NCI-H524 (cell line): ENCODE measurements at regions not wholly inside any gene's neighbourhood (a gene's known extent, or its start where the extent isn't known, plus 50 kb on each side); places are given as distances from the start of the nearest gene placed in this dataset.

Experiments used
- DNase-seq, 2 experiments: peaks; one replicate each; lab custom pipeline; 2025; lab: John Stamatoyannopoulos, UW

DNA sequence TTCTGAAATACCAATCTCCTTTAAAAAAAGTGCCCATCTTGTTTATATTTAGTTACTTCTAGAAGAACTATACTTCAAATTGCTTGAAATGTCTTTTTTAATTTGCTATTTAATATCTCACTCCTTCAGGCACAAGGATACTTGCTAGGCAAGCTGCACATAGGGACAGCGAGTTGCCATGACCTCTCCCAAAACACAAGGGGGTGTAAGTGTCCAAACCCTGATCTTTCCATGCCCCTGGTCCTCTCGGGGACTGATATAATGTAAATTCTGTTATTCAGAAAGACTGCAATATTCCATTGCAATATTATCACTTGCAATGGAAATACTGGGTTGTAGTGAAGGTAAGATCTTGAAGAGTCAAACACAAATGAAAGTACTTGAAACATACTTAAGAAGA lies 480.4 kb downstream of the CETN3 start:
- no peak for DNase-seq

DNA sequence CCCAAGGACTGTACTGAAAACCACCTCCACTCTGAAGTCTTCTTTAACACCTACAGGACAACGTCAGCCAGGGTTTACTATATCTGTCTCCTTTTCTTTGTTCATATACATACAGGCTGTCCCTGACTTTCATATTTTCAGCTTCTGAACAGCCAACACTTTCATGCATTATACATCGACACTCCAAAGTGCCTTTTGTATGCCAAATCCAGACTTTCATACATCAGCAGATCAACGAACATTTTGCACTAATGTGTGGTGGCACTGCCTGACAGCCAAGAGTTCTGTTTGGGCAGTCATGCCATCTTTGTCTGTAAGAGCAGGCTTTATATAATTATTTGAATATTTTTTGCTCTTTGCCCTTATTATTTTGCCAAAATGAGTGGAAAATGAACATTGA lies 487.4 kb downstream of the CETN3 start:
- DNase-seq = no peak

DNA sequence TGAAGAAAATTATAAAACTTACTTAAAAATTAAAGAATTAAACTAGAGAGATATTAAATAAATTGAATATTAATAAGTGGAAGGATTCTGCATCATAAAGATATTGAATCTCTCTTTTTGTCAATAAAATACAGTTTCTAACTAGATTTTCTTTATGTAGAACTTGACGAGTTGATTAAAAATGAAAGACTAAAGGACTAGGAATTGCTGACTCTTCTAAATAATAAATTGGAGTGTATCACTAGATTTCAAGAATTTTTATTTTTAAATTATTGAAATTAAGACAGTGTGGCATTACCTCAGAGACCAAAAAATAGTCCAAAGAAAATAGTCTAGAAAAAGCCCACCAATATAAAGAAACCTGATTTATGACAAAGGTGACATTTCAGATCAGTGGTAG lies 492.4 kb downstream of the CETN3 start:
- no peak for DNase-seq

DNA sequence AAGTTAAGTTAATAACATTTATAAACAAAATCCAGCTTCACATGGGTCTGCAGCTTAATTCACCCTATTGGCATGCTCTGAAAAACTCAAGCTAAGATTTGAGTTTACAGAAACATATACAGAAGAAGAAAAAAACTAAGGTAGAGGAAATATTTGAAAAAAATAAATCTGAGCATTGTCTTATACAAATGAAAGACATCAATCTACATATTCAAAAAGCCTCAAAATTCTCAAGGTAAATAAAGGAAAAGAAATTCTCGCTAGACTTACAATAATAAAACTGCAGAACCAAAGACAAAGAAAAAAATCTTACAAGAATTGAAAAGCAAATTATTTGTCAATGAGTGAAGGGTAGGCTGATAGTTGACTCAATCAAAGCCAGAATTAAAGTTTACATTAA lies 493.4 kb downstream of the CETN3 start:
- DNase-seq = no peak

DNA sequence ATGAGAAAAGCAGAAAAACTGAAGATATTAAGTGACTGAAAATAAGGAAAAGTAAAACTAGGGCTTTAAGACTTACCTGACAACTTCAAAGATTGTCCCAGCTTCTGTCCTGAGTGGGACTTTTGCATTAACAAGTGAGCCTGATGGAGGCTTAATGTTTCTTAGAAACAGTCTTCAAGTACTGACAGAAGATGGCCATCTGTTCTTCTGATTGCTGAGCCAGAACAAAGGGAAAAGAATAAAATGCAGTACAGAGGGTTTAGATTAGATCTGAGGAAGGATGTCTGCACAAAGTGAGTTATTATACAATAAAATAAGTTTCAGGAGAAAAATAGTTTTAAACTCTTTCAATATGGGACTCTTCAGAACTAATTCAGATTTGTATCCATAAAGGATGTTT lies 500.7 kb downstream of the CETN3 start:
- DNase-seq = peak; percentile 28 to 79

DNA sequence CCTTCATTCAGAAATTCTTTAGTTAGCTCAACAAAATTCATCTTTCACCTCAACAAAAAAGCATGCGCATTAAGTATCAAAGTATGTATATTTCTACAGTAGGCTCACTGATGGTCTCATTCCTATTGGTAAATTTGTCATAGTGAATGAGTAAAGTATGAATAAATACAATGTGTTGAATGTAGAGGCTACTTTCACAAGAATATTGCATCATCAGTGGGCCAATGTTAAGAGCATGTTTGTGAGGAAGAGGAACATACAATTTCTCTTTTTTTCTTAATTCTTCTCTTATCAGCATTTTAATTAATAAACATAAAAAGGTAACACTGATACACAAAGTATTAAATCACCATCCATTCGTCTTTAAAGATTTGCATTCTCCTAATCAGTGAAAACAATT lies 505.1 kb downstream of the CETN3 start:
- DNase-seq = no peak

DNA sequence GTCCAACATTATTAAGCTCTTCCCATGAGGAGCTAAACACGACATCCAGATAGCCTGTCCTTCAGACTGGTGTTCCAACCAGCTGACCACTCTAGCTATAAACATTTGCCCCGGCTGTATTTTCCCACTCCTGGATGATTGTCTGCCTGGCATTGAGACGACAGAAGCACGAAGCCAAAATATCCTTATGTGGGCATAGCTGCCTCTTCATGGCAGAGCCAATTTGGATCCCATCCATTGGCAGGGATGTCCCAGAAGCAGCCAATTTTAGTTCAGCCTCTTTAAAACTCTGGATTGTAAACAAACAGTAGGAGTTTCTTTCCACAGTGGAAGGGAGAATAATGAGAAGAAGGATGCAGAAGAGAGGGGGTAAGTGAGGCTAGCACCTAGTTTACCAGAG lies 507.6 kb downstream of the CETN3 start:
- DNase-seq = no peak

DNA sequence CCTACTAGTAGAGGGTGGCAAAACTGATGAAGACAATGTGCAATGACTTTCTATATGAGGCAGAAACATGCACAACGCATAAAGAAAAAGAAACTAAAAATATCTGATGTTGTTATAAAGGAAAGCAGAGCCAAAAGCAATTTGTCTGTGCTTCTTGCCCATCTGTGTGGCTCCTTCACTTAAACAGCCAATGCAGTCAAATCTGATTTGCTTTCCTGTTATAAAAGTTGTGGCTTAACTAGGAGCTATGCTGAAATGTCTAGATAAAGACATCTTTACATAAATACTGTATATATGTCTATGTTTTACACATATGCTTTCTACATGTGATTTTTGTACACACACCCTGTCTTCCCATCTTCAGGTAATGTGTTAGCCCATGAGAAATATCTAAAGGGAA lies 508.2 kb downstream of the CETN3 start:
- DNase-seq = no peak

DNA sequence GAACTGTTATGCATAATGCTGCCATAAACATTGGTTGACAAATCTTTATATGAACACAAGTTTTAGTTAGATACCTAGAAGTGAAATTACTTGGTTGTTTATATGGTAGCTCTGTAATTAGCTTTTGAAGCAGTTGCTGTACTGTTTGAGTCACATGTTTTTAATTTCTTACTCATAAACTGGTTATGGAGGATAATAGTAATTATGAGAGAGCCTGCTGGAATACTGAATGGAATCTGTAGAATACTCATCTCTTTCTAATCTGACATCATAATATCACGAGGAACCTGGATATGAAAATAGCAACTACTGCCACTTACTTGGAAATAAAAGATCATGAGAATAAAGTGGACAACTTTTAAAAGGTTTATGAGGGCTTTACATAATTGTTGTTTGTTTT lies 509.2 kb downstream of the CETN3 start:
- no peak for DNase-seq

DNA sequence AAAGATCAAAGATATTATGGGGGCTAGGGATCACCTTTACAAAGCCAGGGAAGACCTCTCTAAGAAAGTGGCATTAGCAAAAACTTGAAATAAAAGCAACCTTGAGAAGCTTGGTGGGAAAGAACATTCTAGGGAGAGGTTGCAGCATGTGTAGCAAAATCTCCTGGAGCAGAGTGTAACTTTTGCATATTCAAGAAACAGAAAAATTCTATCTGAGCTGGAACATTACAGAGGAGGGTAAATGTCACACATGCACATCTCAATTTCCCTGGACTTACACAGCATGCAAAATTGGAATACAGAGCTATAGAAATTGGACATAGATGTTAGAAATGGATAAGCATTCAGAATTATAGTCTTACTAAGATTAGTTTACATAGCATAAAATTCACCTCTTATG lies 510.0 kb downstream of the CETN3 start:
- DNase-seq = no peak

DNA sequence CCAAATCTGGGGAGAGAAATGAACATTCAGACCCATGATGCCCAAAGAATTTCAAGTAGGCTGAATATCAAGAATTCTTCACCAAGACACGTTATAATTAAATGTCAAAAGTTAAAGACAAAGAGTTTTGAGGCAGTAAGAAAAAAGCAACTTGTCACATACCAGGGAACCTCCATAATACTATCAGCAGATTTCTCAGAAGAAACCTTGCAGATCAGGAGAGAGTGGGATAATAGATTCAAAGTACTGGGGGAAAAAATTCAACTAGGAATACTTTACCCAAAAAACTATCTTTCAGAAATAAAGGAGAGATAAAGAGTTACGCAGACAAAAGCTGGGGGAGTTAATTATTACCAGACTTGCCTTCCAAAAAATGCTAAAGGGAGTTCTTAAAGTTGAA lies 516.0 kb downstream of the CETN3 start:
- DNase-seq = no peak

DNA sequence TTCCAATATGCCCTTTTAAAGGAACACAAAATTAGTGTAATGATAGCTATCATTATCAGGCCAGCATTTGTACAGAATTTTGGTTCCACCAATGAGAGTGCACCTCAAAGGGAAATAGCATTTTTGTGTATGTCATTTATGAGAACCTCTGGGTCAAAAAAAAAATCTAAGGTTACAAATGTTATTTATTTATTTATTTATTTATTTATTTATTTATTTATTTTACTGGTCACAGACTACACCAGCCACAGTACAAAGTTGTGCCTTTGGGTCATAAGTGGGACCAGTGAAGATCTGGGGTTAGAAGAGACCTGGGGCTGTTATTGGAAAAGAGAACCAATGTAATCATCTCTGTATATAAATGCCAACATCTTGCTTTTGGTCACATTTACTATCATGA lies 523.9 kb downstream of the CETN3 start:
- no peak for DNase-seq

DNA sequence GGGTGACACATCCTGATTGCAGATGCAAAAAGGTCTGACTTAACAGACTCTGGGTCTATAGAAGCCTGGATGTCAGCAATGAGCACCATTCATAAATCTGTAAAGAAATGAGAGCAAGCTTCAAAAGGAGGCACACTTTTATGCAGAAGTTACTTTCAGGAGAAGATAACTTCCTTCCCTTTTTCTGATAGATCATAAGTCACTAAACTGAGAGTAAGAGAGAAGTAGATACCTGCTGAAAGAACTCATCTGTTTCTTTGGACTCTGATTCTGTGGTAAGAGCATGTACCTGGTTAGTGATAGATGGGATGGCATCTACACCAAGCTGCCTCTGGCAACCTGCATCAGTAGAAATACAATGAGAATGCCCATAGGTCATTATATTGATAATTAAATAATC lies 525.6 kb downstream of the CETN3 start:
- DNase-seq = no peak

DNA sequence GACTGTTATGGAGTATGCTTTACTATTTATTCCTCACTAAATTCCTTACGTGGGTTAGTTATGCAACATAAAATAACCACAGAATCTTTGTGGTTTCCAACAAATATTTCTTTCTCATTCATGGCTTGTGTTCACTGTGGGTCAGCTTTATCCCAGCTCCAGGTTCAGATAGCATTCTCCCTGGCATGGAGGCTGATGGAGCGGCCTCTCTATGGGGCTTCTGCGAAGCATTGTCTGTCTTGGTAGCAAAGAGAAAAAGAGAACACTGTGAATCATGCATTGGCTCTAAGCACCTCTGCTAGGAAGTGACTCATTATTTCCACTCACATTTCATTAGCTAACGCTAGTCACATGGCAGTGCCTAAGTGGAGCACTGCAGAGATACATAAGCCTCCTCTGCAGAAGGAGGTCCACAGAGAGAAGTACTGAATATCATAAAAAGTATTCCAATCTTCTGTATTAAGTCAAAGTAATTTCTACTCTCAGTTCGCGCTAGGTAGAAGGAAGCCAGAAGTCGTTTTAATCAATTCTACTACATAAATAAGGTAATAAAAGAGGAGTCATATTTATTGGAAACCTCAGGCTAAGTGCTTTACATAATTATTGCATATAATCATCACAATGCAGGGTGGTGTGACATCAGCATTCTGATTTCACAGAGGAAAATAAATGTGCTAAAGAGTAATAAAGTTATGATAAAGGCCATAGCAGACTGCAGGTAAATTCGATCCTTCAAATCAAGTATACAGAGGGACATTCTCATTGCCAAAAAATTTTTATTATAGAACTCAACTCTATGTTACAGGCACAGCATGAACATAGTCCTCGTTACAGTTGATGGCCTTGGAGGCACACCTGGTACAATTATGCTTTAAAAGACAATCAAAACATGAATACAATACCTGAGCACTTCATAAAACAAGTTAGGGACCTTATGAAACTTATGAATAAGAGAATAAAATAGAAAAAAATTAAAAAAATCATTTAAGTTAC lies 531.1 kb downstream of the CETN3 start:
- DNase-seq = peak in 1 of 2 experiments; percentile 2

DNA sequence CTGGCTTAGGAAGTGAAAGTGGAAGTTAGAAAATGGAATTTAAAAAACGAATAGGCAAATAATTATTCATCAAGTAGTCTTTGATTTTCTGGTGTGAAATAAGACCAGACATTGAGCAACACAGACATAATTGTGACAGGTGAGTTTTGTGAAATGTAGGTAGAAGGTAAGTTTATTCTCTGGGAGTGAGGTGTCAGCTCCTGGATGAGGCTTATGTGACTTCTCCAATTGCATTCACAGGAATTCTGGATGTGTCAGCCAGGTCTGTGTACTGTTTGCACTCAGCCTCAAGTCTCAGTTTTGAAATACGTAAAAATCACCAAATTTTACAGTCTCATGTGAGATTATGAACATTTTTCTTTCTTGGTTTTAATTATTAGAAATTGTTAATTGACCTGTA lies 537.6 kb downstream of the CETN3 start:
- DNase-seq = no peak

DNA sequence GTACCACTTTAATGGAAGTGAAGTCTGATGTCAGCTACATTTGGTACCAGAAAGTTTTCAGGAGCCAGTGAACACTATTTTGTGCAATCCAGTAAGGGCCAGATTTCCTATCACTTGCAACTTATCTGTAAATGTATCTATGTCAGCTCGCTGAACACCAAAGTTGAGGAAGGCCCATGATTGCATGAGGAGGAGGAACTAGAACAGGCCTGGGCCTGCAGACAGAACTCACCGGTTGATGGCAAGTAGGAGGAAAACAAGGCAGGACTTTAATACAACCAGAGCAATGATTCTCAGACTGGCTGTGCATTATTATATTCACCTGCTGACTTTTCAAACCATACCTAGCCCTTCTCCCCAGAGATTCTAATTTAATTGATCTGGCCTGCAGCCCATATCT lies 540.2 kb downstream of the CETN3 start:
- DNase-seq = no peak

DNA sequence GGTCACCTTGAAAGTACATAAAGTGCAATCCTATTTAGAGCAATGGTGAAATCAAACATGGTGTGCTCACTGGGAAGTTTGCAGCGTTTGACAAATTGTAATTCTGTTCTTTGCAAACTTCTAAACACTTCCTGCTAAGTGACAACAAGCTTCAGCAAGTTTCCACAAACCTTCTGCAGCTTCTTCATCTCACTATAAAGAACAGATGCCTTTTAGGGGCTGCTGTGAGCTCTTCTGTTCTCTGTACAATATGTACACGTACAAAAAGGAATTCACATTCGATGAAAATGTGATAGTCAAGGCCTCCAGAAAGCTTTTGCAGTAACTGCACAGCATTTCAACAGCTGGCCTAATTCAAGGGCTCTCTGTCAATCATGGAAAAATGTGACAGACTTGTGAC lies 543.1 kb downstream of the CETN3 start:
- peak in 1 of 2 experiments; percentile 5 for DNase-seq

DNA sequence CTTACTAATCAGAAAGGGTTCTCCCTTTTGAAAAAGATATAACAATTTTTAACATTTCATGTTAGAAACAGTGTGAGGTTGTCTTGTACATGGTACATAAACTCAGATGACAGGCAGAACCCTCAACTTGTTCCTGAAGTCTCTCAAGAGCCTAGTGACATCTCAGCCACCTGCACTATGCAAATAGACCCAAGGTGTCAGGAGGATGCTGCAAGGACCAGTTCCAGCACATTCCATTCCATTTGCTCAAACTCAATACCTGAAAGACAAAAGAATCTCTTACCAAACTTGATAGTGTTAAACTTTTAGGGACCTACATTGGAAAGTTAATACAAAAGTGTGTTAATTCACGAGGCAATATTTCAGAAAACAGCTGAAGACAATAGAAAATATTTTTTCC lies 544.6 kb downstream of the CETN3 start:
- DNase-seq = no peak

DNA sequence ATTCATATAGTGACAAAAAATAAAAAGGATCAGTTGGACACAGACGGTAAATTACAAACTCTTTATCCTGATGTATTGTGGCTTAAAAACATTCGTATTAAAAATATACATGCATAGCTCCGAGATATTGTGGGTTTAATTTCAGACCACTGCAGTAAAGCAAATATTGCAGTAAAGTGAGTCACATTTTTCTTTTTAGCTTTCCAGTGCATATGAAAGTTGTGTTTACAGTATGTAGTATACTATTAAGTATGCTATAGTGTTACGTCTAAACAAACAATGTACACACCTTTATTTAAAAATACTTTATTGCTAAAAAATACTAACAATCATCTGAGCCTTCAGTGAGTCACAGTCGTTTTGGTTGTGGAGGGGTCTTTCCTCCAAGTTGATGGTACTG lies 551.8 kb downstream of the CETN3 start:
- DNase-seq = no peak

DNA sequence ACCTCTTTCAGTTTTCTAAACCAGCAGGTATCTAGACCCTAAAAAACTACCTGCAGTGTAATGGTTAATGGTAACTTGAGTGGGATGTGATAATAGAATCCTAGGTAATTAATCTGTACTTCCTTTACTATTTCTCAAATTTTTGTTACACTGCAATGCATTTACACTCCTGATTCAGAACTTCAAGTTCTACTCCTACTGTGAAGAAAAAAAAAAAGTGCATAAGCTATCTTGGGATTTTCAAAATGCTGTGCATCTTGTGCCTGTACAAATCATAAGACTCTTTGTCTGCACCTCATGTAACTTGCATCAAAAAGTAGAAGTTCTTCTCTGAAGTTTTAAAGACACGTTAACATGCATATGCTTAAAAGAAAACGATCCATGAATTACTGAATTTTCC lies 554.1 kb downstream of the CETN3 start:
- DNase-seq = no peak

DNA sequence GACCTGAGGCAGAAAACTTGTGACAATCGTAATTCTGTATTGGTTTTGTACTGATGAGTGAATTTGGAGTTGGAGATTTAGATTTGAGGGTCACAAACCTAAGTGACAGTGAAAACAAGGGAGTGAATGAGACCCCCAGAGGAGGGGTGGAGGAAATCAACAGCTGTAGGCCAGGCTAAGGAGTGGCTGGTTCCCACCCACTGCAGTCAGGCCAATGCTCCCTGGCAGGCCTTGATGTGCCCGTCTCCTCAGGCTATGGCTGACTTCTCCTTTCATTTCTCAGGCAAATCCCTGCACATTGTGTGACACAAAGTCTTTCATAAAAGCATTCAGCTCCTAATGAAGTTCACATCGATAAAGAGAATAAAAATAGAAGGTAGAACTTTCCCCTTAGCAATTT lies 557.6 kb downstream of the CETN3 start:
- no peak for DNase-seq

DNA sequence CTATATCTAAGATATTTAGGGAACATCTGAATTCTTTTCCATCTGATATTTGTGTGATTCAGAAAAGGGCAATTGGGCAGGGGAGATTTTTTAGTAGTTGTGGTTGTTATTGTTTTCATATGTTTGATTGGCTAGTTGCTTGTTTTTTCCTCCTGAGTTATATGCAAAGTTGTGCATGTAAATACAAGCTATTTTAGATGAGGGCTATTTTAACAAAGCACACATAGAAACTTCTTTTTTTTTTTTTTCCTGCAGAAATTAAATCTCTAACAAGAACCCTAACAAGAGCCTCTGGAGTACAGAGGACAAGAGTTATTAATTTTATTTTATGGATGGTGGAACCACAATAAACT lies 559.1 kb downstream of the CETN3 start:
- DNase-seq = no peak

DNA sequence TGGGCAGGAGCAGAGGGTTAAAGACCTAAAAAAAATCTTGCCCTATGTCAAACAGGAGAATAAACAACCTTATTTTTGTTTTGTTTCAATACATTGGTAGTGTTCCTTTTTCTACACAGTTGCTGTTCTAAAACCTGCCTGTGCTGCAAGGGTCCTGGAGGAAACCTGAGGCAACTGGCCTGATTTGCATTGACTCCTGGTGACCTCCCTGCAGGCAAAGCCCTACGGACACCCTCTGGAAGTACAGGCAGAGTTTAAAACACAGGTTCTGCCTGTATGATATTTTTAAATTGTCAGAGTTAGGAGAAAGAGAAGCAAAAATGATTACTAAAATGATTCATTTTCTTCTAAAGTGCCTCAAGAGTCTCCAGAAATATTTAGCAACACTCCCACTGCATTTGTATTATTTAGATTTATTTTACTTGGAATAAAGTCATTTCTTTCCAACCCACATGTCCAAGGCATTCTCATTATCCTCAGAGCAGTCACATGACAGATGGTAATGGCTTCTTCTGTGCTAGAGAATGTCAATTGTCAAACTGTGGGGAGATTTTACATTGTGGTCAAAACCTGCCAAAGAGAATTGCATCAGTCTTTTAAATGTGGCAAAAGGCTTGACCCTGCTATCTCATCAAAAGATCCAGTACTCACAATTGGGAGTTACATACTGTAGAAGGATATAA lies 559.6 kb downstream of the CETN3 start:
- no peak for DNase-seq

DNA sequence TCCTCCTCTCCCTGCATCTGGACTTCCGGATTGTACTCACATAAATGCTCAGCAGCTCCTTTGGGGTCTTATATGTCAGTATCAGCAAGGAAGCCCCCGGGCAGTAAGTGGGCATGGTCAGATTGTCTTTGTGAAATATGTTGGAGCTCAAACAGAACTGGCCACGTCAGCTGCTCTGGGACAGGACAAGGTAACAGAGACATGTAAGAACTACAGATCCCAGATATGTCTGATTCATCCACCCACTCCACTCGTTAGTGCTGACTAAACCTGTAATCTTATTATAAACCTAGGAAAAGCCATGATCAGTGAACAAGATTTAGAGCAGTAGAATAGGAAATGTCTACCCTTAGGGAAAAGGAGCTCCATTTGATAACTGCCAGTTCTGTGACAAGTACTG lies 561.8 kb downstream of the CETN3 start:
- DNase-seq = no peak
